ENCODE measurements at regions not wholly inside any gene's neighbourhood (a gene's known extent, or its start where the extent isn't known, plus 50 kb on each side); places are given as distances from the start of the nearest gene placed in this dataset.

- TF ChIP-seq, protein P1, sequence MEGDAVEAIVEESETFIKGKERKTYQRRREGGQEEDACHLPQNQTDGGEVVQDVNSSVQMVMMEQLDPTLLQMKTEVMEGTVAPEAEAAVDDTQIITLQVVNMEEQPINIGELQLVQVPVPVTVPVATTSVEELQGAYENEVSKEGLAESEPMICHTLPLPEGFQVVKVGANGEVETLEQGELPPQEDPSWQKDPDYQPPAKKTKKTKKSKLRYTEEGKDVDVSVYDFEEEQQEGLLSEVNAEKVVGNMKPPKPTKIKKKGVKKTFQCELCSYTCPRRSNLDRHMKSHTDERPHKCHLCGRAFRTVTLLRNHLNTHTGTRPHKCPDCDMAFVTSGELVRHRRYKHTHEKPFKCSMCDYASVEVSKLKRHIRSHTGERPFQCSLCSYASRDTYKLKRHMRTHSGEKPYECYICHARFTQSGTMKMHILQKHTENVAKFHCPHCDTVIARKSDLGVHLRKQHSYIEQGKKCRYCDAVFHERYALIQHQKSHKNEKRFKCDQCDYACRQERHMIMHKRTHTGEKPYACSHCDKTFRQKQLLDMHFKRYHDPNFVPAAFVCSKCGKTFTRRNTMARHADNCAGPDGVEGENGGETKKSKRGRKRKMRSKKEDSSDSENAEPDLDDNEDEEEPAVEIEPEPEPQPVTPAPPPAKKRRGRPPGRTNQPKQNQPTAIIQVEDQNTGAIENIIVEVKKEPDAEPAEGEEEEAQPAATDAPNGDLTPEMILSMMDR (IDR thresholded peaks at IDR 0.05) = no peak
- no peaks in the 10 kb centered on the region for H3K9me3 ChIP-seq
- no peaks in the 10 kb centered on the region for H3K36me3 ChIP-seq
- intact Hi-C loops (cut with DNase I) = no loop called here
- H3K4me1 ChIP-seq = no peaks in the 10 kb centered on the region
- no peak for DNase-seq (ENCODE audit: low spot score in 2 of 2)
- H3K27me3 ChIP-seq = no peaks in the 10 kb centered on the region
- no peak overlapping the region for H3K27ac ChIP-seq
- no peak overlapping the region for H3K4me3 ChIP-seq
These were observed 314.9 kb downstream of the MZT1 start for GRCh38 chr13:72412481-72412880.

- H3K4me3 ChIP-seq = no peak overlapping the region
- H3K9me3 ChIP-seq = no peaks in the 10 kb centered on the region
- no peak for DNase-seq (ENCODE audit: low spot score in 2 of 2)
- TF ChIP-seq, protein P1 (IDR thresholded peaks at IDR 0.05) = no peak
- H3K4me1 ChIP-seq = no peaks in the 10 kb centered on the region
- no peaks in the 10 kb centered on the region for H3K36me3 ChIP-seq
- intact Hi-C loops (cut with DNase I) = no loop called here
- no peak overlapping the region for H3K27ac ChIP-seq
- H3K27me3 ChIP-seq = no peaks in the 10 kb centered on the region
These were observed 322.0 kb downstream of the MZT1 start for GRCh38 chr13:72405441-72405840.

GRCh38 chr13:72403396-72404010 is 323.9 kb downstream of the MZT1 start:
- no peak for DNase-seq (ENCODE audit: low spot score in 2 of 2)
- H3K4me3 ChIP-seq = no peak overlapping the region
- no peaks in the 10 kb centered on the region for H3K9me3 ChIP-seq
- TF ChIP-seq, protein P1 (IDR thresholded peaks at IDR 0.05) = no peak
- intact Hi-C loops (cut with DNase I) = no loop called here
- no peaks in the 10 kb centered on the region for H3K27me3 ChIP-seq
- no peaks in the 10 kb centered on the region for H3K4me1 ChIP-seq
- no peaks in the 10 kb centered on the region for H3K36me3 ChIP-seq
- H3K27ac ChIP-seq = no peak overlapping the region

GRCh38 chr13:72400856-72401255 is 326.6 kb downstream of the MZT1 start:
- intact Hi-C loops (cut with DNase I) = no loop called here
- no peak overlapping the region for H3K27ac ChIP-seq
- H3K9me3 ChIP-seq = no peaks in the 10 kb centered on the region
- TF ChIP-seq, protein P1 (IDR thresholded peaks at IDR 0.05) = no peak
- H3K4me3 ChIP-seq = no peak overlapping the region
- no peaks in the 10 kb centered on the region for H3K4me1 ChIP-seq
- H3K36me3 ChIP-seq = no peaks in the 10 kb centered on the region
- DNase-seq (ENCODE audit: low spot score in 2 of 2) = no peak
- no peaks in the 10 kb centered on the region for H3K27me3 ChIP-seq

- Histone ChIP-seq H3K27ac (no peak overlapping the region), H3K4me3 (no peak overlapping the region), H3K9me3 (no peaks in the 10 kb centered on the region), H3K27me3 (no peaks in the 10 kb centered on the region), H3K36me3 (no peaks in the 10 kb centered on the region), H3K4me1 (no peaks in the 10 kb centered on the region)
- no peak for DNase-seq (ENCODE audit: low spot score in 2 of 2)
- intact Hi-C loops (cut with DNase I) = no loop called here
- TF ChIP-seq, protein P1 (IDR thresholded peaks at IDR 0.05) = no peak
These were observed 328.1 kb downstream of the MZT1 start for GRCh38 chr13:72399351-72399750.

- intact Hi-C loops (cut with DNase I) = no loop called here
- no peaks in the 10 kb centered on the region for H3K9me3 ChIP-seq
These were observed 330.2 kb downstream of the MZT1 start for GRCh38 chr13:72397265-72397664.

More at GRCh38 chr13:72397265-72397664, 330.2 kb downstream of the MZT1 start:
- Histone ChIP-seq H3K27ac (no peak overlapping the region), H3K4me3 (no peak overlapping the region), H3K36me3 (no peaks in the 10 kb centered on the region), H3K4me1 (no peaks in the 10 kb centered on the region), H3K27me3 (no peaks in the 10 kb centered on the region)
- DNase-seq (ENCODE audit: low spot score in 2 of 2) = no peak
- TF ChIP-seq, protein P1 (IDR thresholded peaks at IDR 0.05) = no peak
